ENCODE measurements at regions not wholly inside any gene's neighbourhood (a gene's known extent, or its start where the extent isn't known, plus 50 kb on each side); places are given as distances from the start of the nearest gene placed in this dataset.

DNA sequence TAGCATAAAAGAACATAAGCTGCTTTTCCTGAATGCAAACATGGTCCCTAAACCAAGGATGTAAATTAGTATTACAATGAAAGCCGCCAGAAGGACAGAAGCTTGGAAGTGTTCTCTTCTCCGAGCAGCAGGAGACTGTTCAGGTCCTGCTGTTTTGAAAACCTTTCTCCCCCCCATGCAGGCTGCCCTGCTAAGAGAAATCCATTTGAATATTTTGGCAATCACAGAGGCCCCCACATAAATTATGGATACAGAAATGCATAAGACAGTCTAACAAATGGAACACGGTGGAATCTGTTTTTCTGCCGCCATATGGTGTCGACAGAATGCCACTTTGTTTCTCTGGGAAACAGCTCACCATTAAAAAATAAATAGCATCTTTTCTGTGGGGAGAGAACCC lies 600.4 kb upstream of the KLHL29 start:
- TF ChIP-seq POLR2A (IDR thresholded peaks at IDR 0.05; ENCODE audit: low read depth, low read length) (no peak), TAF1 (IDR thresholded peaks at IDR 0.05; ENCODE audit: low read depth, low read length) (no peak), POLR2AphosphoS5 (IDR thresholded peaks at IDR 0.05; ENCODE audit: low read depth, low read length) (no peak)
